Astrocyte of the cerebellum (primary cell): ENCODE measurements at regions not wholly inside any gene's neighbourhood (a gene's known extent, or its start where the extent isn't known, plus 50 kb on each side); places are given as distances from the start of the nearest gene placed in this dataset.
"Not testable (repeated sequence)": the region's sequence is repeated elsewhere in the genome, so short reads cannot be mapped to it uniquely, and the experiment has no call there.

Experiments used
- DNase-seq: peaks from one replicate; pipeline ENCODE4 v3.0.0-alpha.2; 2011; ENCODE audit warnings: low read depth
- H3K4me3 ChIP-seq: 2 replicates; pipeline ENCODE4 v1.5.1; 2011; ENCODE audit warnings: mild to moderate bottlenecking, low read depth, low read length, moderate library complexity
- in situ Hi-C: cut with HindIII; loops from 2 replicates; pipeline ENCODE4 v1.10.0; 2017; ENCODE audit warnings: low sequenced_read_pairs
- TF ChIP-seq, protein P1 (sequence below): IDR thresholded peaks from 2 replicates; pipeline ENCODE4 v1.5.1; 2012; ENCODE audit warnings: low read length, low read depth, moderate library complexity, mild to moderate bottlenecking; ENCODE audit errors: missing control alignments

DNA sequence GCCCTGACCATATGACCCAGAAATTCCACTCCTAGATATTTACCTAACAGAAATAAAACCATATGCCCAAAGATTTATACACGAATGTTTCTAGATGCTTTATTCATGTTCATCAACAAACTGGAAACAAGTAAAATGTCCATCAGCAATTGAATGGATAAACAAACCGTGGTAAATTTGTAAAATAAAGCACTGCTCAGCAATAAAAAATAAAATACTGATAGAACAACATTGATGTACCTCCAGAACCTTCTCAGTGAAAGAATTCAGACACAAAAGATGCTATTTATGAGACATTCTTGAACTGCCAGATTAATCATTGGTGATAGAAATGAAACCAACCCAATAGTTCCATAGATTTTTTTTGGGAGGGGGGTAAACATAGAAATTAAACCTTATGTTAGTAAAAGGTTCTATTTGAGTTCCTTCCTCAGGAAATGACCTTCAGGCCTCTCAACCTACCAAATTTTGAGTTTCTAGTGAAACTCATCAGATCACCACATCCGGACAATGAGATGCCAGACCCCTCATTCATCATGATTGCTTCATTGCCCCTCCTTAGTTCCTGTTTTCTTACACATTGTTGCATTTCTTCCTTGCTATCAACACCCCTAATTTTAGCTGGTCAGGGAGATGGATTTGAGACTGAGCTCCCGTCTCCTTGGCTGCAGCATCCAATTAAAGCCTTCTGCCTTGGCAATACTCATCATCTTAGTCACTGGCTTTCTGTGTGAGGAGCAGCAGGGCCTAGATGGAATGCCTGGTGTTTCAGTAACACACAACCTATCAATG is 203.5 kb downstream of the LPIN1 start:
- in situ Hi-C loops = no loop called here
- TF ChIP-seq, protein P1, sequence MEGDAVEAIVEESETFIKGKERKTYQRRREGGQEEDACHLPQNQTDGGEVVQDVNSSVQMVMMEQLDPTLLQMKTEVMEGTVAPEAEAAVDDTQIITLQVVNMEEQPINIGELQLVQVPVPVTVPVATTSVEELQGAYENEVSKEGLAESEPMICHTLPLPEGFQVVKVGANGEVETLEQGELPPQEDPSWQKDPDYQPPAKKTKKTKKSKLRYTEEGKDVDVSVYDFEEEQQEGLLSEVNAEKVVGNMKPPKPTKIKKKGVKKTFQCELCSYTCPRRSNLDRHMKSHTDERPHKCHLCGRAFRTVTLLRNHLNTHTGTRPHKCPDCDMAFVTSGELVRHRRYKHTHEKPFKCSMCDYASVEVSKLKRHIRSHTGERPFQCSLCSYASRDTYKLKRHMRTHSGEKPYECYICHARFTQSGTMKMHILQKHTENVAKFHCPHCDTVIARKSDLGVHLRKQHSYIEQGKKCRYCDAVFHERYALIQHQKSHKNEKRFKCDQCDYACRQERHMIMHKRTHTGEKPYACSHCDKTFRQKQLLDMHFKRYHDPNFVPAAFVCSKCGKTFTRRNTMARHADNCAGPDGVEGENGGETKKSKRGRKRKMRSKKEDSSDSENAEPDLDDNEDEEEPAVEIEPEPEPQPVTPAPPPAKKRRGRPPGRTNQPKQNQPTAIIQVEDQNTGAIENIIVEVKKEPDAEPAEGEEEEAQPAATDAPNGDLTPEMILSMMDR = no peak
- no peak overlapping the region for H3K4me3 ChIP-seq
- DNase-seq = no peak

DNA sequence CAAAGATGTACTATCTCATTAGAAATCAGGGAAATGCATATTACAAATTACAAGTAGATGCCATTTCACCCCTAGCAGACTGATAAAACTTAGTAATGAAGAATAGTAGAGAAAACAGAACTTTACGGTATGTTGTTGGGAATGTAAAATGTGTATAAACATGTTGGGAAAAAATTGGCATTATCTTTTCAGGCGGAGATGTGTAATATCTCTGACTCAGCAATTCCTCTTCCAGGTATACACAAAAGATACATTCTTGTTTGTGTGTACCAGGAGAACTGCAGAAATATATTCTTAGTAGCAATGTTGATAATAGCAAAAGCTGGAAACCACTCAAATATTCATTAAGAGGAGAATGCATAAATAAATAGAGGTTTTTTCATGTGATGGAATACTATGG is 204.5 kb downstream of the LPIN1 start:
- no peak overlapping the region for H3K4me3 ChIP-seq
- DNase-seq = no peak
- TF ChIP-seq, protein P1 = no peak
- in situ Hi-C loops = no loop called here

DNA sequence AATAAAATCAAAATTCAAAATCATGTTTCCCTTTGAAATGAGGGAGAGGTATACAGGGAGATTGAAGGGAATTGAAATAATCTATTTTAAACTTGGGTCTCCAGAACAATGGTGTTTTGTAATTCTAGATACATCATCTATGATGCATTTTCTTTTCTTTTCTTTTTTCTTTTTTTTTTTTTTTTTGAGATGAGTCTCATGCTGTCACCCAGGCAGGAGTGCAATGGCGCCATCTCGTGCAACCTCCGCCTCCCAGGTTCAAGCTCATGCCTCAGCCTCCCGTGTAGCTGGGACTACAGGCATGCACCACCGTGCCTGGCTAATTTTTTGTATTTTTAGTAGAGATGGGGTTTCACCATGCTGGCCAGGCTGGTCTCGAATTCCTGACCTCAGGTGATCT is 205.1 kb downstream of the LPIN1 start:
- H3K4me3 ChIP-seq, DNase-seq, in situ Hi-C loops: not testable (repeated sequence)

DNA sequence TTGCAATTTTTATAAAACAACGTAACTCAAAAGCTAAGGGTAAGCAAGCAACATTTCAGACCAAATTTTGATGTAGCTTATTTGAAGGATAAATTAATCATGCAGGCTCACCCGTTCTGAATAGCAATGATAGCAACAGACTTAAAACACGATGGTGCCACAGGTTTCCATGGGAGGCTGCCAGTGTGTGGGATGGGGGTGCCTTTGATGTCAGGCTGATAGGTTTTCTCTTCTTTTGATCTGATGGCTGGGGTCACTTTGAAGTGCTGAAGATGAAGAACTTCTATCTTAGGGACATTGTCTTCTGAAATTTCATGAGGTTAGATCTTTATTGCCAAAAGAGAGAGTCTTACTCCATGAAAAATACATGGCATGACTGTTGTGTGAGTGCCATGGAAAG is 206.8 kb downstream of the LPIN1 start:
- TF ChIP-seq, protein P1 = no peak
- H3K4me3 ChIP-seq = no peak overlapping the region
- no peak for DNase-seq
- in situ Hi-C loops = no loop called here

DNA sequence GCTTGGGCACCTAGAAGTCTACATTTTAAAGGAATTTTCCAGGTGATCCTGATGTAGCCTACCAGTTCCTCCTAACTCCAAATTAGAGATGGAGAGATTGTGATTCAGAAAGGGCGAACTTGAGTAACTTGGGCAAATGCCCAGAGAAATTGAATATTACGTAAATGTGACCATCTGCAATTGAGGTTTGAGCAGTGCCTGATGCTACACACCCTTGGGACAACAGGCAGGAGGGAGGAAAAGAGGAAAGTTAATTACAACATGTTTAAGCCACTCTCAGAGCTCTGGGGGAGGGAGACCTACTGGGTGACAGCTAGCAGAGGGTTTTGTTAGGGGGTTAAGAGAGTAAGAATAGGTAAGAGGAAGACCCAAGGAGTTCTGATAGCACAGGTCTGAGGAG is 208.9 kb downstream of the LPIN1 start:
- DNase-seq = no peak

DNA sequence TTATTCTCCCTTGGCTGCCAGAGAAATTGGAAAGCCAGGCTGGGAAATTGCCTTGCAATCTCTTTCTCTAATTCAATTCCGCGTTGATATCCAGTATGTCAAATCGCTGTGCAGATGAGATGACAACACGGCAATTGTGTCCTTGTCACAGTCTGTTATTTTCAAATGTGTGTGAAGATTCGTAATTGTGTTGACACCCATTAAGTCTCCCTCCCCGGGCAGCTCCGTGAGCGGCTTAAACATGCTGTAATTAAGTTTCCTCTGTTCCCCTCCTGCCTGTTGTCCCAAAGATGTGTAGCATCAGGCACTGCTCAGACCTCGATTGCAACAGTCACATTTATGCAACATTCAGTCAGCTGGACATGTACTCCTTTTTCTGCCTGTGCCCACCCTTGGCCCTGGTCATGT is 209.5 kb downstream of the LPIN1 start:
- no peak overlapping the region for H3K4me3 ChIP-seq
- TF ChIP-seq, protein P1 = no peak
- no peak for DNase-seq
- in situ Hi-C loops = no loop called here

More for the DNA sequence above, 208.9 kb downstream of the LPIN1 start:
- in situ Hi-C loops = no loop called here
- TF ChIP-seq, protein P1 = no peak
- H3K4me3 ChIP-seq = no peak overlapping the region

DNA sequence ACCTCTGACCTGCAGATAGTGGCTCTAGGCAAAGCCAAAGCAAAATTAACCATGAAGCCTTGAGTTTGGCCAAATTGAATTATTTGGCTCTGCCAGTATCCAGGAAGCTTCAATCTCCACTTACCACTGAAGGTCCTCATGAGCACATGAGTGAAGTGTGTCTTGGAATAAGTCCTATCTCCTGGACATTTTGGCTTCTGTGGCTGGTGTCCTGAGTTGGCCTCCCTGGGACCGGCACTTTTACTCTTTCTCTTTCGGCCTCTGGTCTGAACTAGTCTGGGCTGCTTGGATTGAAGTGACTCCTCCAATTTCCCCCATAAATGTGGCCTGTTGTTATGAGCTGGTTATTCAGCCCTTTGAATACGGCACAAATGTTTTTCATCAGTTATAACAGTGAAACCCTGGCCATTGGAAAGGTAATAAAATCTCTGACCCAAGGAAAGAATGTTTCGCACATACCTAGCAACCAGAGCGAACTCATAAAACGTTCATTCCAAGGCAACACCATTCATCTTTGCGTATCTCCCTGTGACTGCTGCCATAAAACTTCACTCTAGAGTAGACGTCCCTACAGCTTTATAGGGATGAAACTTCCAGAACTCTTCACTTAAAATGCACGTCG is 216.4 kb downstream of the LPIN1 start:
- in situ Hi-C loops = no loop called here
- DNase-seq = no peak
- TF ChIP-seq, protein P1 = no peak
- no peak overlapping the region for H3K4me3 ChIP-seq
